ENCODE measurements at regions not wholly inside any gene's neighbourhood (a gene's known extent, or its start where the extent isn't known, plus 50 kb on each side); places are given as distances from the start of the nearest gene placed in this dataset.

DNA sequence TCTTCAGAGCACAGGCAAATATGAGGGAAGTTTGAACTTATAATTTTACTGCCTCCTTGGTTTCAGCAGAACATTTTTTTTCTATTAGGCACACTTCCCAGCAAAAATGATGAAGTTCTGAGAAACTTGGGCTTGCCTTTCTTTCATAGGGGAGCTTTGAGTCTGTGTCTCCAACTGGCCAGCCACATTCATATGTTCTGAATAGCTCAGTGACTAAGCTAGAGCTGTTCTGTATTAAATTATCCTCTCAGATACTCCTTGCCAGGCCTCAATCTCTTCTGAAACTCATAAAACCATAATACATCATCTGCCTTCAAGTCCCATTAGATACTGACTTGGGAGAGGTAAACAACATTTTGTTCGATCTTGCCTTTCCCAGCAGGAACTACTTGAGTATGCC is 476.5 kb downstream of the GPAM start:
- Histone ChIP-seq H3K27ac (ENCODE audit: low read length in 2 of 2) (no peak overlapping the region), H3K79me2 (ENCODE audit: control insufficient read depth, insufficient read depth, low read length) (no peaks in the 10 kb centered on the region), H4K20me1 (ENCODE audit: control insufficient read depth, insufficient read depth, low read length, poor library complexity, severe bottlenecking) (no peaks in the 10 kb centered on the region), H3K4me1 (ENCODE audit: control insufficient read depth in 2 of 2, insufficient read depth in 2 of 2, low read length in 2 of 2) (no peaks in the 10 kb centered on the region), H3K4me3 (ENCODE audit: control extremely low read depth in 1 of 5, extremely low read depth in 1 of 5, insufficient read depth in 1 of 5, low read depth in 2 of 5, low read length in 4 of 5) (no peak overlapping the region), H3K36me3 (replicated peaks in 1 of 2; ENCODE audit: control extremely low read depth in 1 of 2, control insufficient read depth in 1 of 2, extremely low read depth in 1 of 2, insufficient read depth in 2 of 2, low read length in 1 of 2) (no peaks in the 10 kb centered on the region), H2AFZ (ENCODE audit: insufficient read depth, low read depth, low read length, poor library complexity, severe bottlenecking) (no peak overlapping the region), H3K27me3 (replicated peaks in 1 of 4; ENCODE audit: control extremely low read depth in 1 of 4, control insufficient read depth in 3 of 4, insufficient read depth in 4 of 4, low read length in 3 of 4) (no peaks in the 10 kb centered on the region), H3K9me3 (ENCODE audit: control extremely low read depth in 1 of 3, control insufficient read depth in 2 of 3, insufficient read depth in 1 of 3, low read length in 2 of 3) (no peaks in the 10 kb centered on the region), H3K4me2 (replicated peaks; ENCODE audit: low read depth, low read length, poor library complexity, severe bottlenecking) (no peak overlapping the region), H3K9ac (ENCODE audit: low read length) (no peak overlapping the region)
- no peaks in the 10 kb centered on the region for H3K4me1 Mint-ChIP-seq
- no peaks in the 10 kb centered on the region for H3K27me3 Mint-ChIP-seq
- POLR2A ChIA-PET: no interaction called here
- TF ChIP-seq, protein P1, sequence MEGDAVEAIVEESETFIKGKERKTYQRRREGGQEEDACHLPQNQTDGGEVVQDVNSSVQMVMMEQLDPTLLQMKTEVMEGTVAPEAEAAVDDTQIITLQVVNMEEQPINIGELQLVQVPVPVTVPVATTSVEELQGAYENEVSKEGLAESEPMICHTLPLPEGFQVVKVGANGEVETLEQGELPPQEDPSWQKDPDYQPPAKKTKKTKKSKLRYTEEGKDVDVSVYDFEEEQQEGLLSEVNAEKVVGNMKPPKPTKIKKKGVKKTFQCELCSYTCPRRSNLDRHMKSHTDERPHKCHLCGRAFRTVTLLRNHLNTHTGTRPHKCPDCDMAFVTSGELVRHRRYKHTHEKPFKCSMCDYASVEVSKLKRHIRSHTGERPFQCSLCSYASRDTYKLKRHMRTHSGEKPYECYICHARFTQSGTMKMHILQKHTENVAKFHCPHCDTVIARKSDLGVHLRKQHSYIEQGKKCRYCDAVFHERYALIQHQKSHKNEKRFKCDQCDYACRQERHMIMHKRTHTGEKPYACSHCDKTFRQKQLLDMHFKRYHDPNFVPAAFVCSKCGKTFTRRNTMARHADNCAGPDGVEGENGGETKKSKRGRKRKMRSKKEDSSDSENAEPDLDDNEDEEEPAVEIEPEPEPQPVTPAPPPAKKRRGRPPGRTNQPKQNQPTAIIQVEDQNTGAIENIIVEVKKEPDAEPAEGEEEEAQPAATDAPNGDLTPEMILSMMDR (IDR thresholded peaks at IDR 0.05): no peak
- no peak for TF ChIP-seq EZH2 (IDR thresholded peaks at IDR 0.05; ENCODE audit: borderline replicate concordance, insufficient read depth, low read depth, low read length, poor library complexity, severe bottlenecking)
- ATAC-seq (ENCODE audit: low read depth) (no peak), DNase-seq (no peak)
- WGBS (ENCODE audit: insufficient coverage): no CpG with 5 or more reads among the region's 1 CpG
- H3K27ac Mint-ChIP-seq: no peak overlapping the region
- no peak overlapping the region for H3K4me3 Mint-ChIP-seq
- no peaks in the 10 kb centered on the region for H3K9me3 Mint-ChIP-seq (ENCODE audit: insufficient read depth)
- CTCF ChIA-PET: no interaction called here
- intact Hi-C loops (cut with micrococcal nuclease): no loop called here

DNA sequence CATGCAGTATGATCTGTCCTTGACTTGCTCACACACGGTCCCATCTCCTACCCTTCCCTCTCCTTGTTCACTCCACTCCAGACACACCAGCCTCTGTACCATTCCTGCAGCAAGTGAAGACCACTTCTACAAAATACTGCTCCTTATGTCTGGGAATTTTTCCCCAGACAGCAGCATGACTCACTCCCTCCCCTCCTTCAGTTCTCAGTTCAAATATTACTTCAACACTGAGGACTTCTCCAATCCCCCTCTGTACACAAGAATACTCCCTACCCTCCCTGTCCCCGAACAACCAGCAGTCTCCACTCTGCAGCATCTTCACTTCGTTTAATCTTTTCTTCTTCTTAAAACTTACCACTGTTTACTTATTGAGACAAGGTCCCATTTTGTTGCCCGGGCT is 474.0 kb downstream of the GPAM start:
- Histone ChIP-seq H3K36me3 (replicated peaks in 1 of 2; ENCODE audit: control extremely low read depth in 1 of 2, control insufficient read depth in 1 of 2, extremely low read depth in 1 of 2, insufficient read depth in 2 of 2, low read length in 1 of 2) (no peaks in the 10 kb centered on the region), H3K27me3 (replicated peaks in 1 of 4; ENCODE audit: control extremely low read depth in 1 of 4, control insufficient read depth in 3 of 4, insufficient read depth in 4 of 4, low read length in 3 of 4) (no peaks in the 10 kb centered on the region), H3K4me3 (ENCODE audit: control extremely low read depth in 1 of 5, extremely low read depth in 1 of 5, insufficient read depth in 1 of 5, low read depth in 2 of 5, low read length in 4 of 5) (no peak overlapping the region), H4K20me1 (ENCODE audit: control insufficient read depth, insufficient read depth, low read length, poor library complexity, severe bottlenecking) (no peaks in the 10 kb centered on the region), H3K27ac (ENCODE audit: low read length in 2 of 2) (no peak overlapping the region), H3K4me1 (ENCODE audit: control insufficient read depth in 2 of 2, insufficient read depth in 2 of 2, low read length in 2 of 2) (no peaks in the 10 kb centered on the region), H3K9ac (ENCODE audit: low read length) (no peak overlapping the region), H3K79me2 (ENCODE audit: control insufficient read depth, insufficient read depth, low read length) (no peaks in the 10 kb centered on the region), H3K9me3 (ENCODE audit: control extremely low read depth in 1 of 3, control insufficient read depth in 2 of 3, insufficient read depth in 1 of 3, low read length in 2 of 3) (peaks cover 0 to 21% (median 7%) of the 10 kb centered on the region in 3 donors), H2AFZ (ENCODE audit: insufficient read depth, low read depth, low read length, poor library complexity, severe bottlenecking) (no peak overlapping the region), H3K4me2 (replicated peaks; ENCODE audit: low read depth, low read length, poor library complexity, severe bottlenecking) (no peak overlapping the region)
- TF ChIP-seq, protein P1 (IDR thresholded peaks at IDR 0.05): no peak
- TF ChIP-seq EZH2 (IDR thresholded peaks at IDR 0.05; ENCODE audit: borderline replicate concordance, insufficient read depth, low read depth, low read length, poor library complexity, severe bottlenecking): no peak
- Mint-ChIP-seq H3K4me3 (no peak overlapping the region), H3K9me3 (ENCODE audit: insufficient read depth) (no peaks in the 10 kb centered on the region), H3K27me3 (no peaks in the 10 kb centered on the region), H3K4me1 (no peaks in the 10 kb centered on the region), H3K27ac (no peak overlapping the region)
- POLR2A ChIA-PET: no interaction called here
- no peak for DNase-seq
- CTCF ChIA-PET: no interaction called here
- no peak for ATAC-seq (ENCODE audit: low read depth)
- WGBS (ENCODE audit: insufficient coverage): 83% methylated on average over 4 of the region's 4 CpGs
- intact Hi-C loops (cut with micrococcal nuclease): no loop called here
